HG02623 (cell line): ENCODE measurements at regions not wholly inside any gene's neighbourhood (a gene's known extent, or its start where the extent isn't known, plus 50 kb on each side); places are given as distances from the start of the nearest gene placed in this dataset.
"Not testable (repeated sequence)": the region's sequence is repeated elsewhere in the genome, so short reads cannot be mapped to it uniquely, and the experiment has no call there.

Experiments
- ATAC-seq: cut with Tn5 transposase; IDR thresholded peaks from one replicate; pipeline ENCODE4 v1.9.1; 2021; ENCODE audit warnings: moderate library complexity; ENCODE audit not compliant: unreplicated experiment

DNA sequence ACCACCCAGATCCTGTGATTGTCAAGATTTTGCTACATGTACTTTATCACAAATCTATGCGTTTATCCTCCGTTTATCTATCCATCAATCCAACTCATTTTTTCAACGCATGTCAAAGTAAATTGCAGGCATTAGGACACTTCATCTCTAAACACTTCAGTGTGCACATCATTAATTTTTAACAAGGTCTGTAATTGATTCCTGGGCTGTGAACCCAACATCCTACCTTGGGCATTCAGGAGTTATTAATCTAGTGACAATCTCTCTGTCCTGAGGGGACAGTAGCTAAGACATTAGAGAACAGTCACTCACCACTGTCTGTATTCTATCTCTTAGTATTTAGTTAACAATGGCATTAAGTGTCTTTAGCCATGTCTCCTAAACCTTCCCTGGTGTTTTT lies 264.7 kb downstream of the SOX9 start:
- no peak for ATAC-seq

DNA sequence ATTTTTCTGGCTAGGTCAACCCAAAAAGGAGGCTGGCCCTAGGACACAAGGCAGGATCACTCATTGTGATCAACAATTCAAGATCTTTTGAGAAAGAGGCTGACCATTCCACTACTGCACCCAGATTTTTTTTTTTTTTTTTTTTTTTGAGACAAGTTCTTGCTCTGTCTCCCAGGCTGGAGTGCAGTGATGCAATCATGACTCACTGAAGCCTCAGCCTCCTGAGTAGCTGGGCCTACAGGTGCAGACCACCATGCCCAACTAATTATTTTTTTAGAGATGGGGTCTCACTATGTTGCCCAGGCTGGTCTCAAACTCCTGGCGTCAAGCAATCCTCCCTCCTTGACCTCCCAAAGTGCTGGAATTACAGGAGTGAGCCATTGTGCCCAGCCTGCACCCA lies 265.4 kb downstream of the SOX9 start:
- ATAC-seq, result not testable (repeated sequence)

DNA sequence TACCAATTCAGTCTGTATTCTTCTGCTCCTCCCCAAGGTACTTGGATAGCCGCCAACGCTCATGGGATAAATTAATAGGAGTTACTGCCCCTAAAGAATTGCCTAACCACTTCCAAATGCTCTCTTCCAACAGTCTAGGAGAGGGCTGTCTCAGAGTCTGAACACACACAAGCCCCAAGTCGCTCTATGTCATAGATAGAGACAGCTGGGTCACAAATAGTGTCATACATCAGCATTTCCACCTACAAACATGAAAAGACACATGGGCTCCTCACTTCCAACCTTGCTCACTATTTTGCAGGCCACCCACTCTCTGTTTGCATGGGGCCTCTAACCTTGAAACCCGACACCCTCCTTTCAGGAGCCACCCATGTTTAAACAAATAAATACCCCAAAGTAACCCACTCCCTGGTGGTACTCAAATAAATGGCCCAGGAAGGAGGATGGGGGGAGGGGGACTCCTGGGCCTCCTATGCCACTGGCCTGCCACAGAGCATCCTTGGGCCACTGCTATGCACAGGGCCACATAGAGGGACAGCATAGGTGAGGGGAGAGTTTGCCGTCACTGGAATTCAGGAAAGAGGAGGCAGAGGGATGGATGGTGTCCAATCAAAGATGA lies 265.9 kb downstream of the SOX9 start:
- no peak for ATAC-seq

DNA sequence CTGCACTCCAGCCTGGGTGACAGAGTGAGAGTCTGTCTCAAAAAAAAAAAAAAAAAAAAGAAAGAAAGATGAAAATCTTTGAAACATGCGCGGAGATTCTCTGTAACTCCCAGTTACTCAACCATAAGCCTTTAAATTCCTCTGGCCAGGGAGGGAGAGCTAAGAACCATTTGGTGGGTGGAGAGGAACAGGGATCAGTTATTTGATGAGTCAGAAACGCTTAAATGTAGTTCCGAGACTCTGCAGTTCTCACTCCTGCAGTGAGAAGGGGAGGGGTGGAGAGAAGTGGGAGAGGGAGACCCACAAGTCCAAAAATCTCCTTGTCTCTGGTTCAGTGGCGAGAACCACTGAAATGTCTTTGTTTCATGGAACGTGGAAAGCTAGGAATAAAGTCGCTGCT lies 266.7 kb downstream of the SOX9 start:
- ATAC-seq, result no peak

DNA sequence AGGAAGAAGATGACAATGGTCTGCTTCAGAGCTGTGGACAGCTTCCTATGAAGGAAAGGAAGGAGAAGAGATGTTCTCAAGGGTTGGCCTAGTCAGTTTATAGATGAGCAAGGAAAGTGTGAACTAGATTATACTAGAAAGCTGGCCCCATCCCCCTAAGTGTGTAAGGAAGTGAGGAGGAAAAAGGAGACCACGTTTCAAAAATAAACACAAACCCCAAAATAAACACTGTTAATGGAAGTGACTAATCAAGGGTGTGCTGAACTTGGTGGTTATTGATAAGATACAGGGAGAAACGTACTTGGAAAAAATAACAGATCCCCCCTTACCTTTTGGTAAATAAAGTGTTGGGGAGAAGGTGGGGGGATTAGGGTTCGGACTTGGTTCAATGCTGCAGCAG lies 267.1 kb downstream of the SOX9 start:
- no peak for ATAC-seq

DNA sequence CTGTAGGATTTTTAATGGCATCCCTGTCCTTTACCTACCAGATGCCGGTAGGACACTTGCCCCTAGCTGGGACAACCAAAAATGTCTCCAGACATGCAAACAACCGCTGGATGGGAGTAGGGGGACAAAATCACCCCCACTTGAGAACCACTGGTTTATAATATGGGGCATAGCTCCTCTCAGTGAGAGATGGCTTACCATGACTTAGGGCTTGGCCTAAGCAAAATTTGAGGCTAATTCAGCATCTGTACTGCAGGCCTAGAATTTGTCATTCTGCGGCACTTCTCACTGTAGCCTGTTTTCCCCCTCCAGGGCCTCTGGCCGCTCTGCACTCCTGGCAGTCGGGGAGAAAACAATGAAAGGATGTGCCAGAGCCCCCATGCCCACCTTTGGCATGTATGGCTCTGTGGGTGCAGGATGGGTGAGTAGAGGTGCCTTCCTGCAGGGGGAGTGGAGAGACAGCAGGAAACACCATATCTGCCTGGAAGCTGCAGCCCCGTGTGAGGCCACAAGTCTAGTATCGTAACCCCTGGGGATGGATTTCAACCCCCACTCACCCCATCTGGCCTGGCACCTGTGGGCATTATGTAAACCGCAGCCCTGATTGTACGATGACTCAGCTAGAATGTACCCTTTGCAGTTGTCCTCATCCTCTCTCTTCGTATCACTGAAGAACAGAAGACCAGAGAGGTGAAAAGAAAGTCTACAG lies 268.1 kb downstream of the SOX9 start:
- peak; percentile 40 for ATAC-seq

DNA sequence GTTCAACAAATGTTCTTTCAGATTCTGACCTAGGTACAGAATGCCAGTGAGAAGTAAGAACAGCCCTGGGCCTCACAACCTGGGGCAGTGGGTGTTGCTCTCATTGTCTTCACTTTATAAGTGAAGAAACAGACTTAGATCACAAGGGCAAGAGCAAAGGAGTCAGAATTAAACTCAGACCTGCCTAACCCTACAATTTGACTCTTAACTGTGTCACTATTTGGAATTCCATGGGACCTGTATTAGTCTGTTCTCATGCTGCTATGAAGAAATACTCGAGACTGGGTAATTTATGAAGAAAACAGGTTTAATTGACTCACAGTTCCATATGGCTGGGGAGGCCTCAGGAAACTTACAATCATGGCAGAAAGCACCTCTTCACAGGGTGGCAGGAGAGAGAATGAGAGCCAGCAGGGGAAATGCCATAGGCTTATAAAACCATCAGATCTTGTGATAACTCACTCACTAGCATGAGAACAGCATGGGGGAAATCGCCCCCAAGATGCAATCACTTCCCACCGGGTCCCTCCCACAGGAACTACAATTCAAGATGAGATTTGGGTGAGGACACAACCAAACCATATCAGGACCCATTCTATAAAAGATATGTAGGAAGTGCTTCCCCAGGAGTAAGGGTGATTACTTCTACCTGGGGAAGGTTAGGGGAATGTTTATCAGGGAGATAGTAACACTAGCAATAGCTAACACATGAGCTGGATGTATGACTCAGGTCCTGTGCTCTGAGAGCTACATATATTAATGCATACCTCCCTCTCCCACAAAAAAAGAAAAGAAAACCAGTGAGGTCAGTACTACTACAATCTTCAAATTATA lies 270.1 kb downstream of the SOX9 start:
- ATAC-seq, result no peak

DNA sequence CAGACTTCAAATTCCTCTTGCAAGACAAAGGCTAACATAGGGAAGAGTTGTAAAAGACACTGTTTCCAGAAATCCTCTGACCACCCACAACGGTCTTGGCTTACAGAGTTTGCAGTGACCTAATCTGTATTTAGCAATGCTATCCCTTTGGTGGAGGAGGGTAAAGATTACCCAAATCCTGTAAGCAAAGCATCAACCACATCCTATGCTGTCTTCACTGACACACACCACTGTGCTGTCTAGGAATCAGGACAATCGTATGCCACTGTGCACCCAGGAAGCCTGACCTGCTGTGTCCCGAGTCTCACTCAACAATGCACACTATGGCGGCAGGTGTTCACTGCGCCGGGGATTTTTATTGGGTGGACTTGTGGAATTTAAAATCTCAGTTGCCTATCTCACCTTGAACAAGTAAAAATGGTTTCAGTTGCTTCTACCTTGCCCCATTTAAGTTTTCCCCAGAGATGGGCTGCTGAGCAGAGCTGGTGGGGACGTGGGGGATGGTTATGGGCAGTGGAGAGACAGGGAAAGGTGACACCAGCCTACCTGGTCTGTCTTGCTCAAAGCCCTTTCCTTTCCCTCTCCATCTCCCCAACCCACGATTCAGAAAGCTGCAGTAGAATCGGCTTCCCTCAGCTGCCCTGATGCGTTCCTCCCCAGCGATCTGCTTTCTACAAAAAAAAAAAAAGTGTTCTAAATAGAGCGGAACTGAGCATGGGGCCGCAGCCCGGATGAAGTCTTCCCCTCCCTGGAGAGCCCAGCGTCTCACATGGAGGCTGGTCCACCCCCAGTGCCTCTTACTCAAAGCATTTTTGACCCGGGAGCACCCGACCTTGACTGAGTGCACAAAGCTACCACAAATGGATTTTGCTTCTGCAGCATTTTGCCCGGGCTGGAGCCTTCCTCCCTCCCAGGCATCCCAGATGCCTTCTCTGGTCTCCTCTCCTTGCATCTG lies 271.5 kb downstream of the SOX9 start:
- ATAC-seq, result no peak

DNA sequence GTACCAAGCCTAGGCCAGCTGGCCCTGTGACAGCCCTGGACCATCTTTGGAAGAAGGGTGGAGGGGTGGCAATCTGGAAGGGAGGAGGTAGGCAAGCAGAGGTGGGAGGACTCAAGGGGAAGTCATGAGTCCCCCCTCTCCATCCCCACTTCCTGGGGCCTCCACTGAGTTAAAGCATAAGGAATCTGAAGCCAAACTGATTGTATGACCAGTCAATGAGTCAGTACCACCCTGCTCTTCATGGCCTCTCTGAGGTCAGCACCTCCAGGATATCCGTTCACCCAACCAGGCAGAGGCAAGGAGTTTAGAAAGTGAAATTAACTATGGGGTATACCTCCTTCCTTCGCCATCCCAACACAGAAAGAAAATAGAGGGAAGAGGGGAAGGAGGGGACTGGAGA lies 272.7 kb downstream of the SOX9 start:
- ATAC-seq, result no peak

DNA sequence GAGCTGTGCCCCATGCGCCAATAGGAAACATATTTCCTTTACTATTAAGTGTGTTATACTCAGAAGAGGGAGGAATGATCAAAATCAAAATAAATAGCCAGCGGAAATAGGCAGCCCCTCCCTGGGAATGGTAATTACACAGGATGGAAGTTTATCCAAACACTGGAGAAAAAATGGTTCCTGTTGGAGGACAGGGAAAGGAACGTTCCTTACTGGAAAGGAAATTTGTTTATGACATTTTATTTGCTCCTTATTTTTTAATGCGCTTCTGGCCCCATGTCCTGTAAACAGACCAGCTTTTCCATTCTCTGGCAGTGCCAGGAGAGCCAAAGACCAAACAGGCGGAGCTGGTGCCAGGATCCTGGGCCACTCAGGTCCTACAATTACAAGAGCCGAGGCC lies 273.7 kb downstream of the SOX9 start:
- no peak for ATAC-seq

DNA sequence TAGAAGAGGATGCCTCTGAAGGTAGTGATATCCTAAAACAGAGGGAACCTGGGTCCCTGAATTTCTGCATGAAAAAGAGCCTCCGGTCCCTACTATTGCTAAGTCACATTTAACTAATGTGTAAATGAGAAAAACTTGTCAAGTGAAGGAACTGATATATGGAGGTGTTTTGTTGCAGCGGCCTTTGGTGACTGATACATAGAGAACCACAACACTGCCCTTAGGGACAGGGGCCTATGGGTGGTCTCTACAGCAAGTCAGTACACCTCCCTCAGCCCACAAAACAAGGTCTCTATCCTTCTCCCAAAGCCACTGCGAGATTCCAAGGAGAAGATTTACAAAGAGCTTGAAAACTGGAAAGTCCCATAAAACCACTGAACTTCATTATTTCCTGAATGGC lies 275.3 kb downstream of the SOX9 start:
- no peak for ATAC-seq

DNA sequence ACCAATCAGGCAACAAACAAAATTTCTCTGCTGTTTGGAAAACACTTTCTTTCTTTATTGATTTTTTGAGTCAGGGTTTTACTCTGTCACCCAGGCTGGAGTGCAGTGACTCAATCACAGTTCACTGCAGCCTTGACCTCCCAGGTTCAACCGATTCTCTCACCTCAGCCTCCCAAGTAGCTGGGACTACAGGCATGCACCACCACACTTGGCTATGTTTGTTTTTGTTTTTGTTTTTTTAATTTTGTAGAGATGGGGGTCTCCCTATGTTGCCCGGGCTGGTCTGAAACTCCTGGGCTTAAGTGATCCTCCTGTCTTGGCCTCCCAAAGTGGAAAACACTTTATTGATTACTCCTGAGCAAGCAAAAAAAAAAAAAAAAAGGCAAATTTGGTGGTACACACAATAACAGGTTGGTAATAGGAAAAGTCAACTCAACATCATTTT lies 276.4 kb downstream of the SOX9 start:
- ATAC-seq, result no peak

DNA sequence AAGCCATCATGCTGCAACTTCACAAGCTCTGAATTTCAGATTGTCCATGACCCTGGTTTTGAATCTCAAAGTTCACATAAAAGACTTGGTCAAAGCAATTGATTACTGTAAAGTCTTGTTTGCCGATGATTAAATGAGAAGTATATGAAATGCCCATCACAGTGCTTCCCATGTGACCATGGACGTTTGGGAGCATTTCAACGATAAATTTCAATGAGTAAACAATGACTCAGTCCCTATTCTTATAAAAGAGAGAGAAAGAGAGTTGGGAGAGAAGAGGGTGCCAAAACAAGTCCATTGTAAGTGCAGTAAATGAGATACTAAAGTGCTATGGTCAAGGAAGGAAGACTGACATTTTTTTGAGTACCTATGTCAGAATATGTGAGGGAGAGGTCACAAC lies 276.9 kb downstream of the SOX9 start:
- ATAC-seq, result no peak

DNA sequence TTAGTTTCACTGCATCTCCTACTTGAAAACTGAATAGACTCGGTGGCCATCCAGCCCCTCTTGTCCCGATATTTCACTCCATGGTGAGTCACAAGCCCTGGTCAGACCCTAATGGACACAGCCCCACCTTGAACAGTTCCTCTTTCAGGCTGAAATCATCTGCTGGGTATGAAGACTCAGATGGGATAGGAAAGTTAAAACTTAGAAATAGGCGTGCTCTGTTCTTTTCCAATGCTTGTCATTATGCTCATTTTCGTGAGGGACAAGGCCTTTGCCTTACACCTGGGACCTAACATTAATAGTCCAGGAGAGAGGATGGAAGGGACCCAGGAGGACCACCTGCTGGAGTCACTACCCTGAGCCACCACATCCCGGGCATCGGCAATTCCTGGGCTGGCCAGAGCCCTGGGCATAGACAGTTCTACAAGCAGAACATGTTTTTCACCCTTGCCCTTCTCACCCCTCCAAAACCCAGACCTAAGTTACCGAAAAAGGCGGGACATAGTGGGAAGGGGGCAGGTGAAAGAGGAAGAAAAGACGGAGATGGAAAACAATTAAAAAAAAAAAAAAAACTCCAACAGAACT lies 278.3 kb downstream of the SOX9 start:
- no peak for ATAC-seq

DNA sequence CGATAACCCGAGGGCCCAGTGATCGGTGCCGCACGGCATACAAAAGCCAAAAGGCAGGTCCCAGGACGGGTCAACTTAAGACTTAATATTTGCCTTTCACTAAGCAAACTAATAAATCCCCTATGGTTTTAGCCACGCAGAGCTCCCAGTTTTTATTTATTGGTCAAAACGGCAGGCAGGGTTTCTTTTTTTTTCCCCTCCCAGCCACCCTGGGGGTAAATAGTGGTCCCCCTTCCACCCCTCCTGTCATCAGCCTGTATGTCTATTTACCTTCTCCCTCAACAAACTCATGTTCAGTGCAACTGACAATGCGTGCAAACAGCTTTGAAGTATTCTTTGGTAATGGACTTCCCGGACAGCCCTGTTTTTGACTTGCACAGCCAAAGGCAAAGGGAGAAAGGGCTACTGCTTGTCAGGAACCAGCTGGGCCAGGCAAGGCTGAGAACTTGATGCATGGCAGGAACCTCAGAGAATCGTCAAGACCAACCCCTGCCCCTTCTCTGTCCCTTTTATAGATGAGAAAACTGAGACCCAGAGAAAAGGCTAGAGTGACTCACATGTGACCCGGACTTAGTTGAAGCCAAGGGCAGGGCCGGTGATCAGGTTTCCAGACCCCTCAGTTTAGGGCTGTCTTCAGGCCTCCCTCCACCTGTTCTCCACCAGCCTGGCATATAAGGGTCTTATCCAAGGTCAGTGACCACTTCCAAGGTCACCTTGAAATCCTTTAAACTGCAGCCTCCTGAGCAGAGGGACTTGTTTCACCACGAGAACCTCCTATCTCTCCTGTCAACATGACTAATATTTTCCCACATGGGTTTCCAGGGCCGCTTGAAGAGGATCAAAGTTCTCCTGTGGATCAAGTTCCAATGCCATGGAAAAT lies 279.0 kb downstream of the SOX9 start:
- no peak for ATAC-seq

DNA sequence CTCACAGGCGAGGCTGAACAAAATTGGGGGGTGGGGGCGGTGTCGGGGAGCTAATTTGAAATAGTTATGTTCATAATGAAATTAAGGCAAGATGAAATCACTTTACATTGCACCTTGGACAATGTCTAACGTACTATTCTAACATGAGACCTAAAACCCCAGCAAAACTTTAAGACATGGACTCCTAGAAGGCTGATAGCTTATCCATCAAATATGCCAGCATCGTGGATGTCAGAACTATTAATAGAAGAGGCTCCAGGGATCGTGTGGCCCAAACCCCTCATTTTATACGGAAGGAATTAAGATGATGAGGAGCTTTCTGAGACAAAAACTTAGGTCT lies 279.6 kb downstream of the SOX9 start:
- ATAC-seq, result no peak

DNA sequence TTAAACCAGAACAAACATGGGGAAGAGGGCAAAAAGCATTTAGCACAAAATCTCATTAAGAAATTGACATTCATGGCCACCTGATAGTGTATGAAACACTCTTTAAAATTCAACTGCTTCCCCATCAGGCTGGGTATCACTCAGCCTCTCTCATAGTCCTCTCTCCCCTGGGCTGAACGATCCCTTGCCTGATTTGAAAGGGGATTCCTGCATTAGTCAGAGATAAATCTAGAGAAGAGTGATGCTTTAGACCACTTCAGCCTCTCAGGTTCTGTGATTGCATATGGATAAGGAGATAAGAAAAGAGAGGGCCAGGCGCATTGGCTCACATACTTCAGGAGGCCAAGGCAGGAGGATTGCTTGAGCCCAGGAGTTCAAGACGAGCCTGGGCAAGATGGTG lies 280.0 kb downstream of the SOX9 start:
- ATAC-seq, result no peak

DNA sequence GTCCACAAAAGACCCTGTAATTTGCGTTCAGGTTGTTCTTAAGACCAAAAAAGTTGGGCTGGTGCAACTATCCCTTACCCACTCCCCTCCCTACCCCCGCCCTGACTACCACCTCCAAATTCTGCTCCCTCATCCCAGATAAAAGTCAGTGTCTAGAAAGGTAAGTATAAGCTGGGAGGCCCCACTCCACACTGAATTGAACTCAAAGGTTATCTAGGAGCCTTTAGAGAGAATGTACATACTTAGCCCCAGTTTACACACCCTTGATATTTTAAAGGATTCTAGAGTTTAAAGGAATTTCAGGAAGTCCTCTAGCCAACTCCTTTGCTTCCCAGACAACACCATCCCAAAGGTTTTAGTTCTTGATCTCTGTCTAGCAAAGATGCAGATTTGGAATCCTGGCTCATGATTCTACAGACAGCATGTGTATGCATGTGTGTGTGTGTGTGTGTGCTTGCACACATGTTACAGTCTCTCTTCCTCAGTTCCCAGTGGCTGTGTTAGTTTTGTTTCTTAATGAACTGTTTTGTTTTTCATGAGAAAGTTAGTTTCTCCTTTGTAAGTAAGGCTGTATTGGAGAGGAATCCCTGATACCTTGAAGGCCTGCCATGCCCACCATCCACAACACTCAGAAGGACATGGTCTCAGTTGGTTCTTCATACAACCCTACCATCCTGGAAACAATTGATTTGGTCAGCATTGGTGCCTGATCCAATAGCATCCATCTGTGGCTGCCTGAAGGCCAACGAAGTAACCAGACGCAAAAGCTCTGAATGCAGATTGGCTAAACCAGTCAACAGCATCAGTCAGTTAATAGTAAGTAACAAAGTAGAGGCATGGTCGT lies 281.3 kb downstream of the SOX9 start:
- ATAC-seq, result no peak

DNA sequence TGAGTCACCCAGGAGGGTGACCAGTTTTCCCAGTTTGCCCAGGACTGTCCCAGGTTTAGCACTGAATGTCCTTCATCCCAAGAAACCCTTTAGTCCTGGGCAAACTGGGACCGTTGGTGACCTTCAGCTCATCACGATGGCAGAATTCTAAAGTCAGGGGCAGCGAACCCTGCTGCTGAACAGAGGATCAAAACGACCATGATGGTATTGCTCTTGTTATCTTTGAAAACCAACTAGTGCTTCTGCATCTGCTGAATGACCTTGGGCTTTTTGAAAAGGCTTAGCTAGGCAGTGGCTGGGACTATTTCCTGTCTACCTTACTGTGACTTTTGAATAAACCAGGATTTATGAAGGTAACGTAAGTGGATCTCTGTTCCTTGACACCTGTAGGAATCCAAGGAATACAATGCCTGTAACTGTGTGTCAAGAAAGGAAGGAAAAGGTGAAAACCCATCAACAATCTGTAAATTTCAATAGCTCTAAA lies 281.9 kb downstream of the SOX9 start:
- ATAC-seq, result no peak
